HepG2 (cell line): ENCODE measurements at regions not wholly inside any gene's neighbourhood (a gene's known extent, or its start where the extent isn't known, plus 50 kb on each side); places are given as distances from the start of the nearest gene placed in this dataset.

ENCODE experiments used
- CEBPZ ChIP-seq: IDR thresholded peaks from 2 replicates; pipeline ENCODE4 v1.6.1; 2012; ENCODE audit warnings: low read length, improper control_type of control experiment
- NFIC ChIP-seq: IDR thresholded peaks from 2 replicates; pipeline ENCODE4 v1.6.1; 2012; ENCODE audit warnings: mild to moderate bottlenecking, low read length, inconsistent platforms

DNA sequence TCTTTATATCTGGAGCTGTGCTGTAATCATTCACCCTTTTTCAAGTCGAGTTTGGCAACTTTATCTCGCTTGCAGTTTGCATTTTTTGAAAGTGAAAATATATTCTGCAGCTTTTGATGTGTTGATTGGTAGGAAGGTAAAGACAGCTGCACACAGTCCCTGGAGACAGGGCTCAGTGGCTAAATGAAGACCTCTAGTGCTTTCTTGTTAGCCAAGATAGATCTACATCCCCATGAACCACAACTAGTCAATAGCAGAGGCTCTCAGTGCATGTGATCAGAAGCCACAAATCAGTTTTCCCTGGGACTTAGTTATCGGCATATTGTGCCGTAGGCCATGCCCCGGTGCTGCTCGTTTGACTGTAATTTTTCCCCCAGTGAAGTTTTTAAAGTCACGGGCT is 587.7 kb upstream of the PITX2 start:
- TF ChIP-seq CEBPZ (no peak), NFIC (no peak)
